HepG2 (cell line): ENCODE measurements at regions not wholly inside any gene's neighbourhood (a gene's known extent, or its start where the extent isn't known, plus 50 kb on each side); places are given as distances from the start of the nearest gene placed in this dataset.

Experiments used
- ATF7-NPFF ChIP-seq: sonication (generic); formaldehyde crosslinking; IDR thresholded peaks from 2 replicates; pipeline ENCODE4 v1.8.1; 2023; ENCODE audit warnings: mild to moderate bottlenecking, low read depth, missing genetic modification reagents, moderate library complexity
- ELF4 ChIP-seq: sonication (generic); formaldehyde crosslinking; IDR thresholded peaks from 2 replicates; pipeline ENCODE4 v1.5.0; 2020; ENCODE audit warnings: missing genetic modification reagents, mild to moderate bottlenecking, moderate library complexity, borderline replicate concordance
- GABPA ChIP-seq, 2 experiments: IDR thresholded peaks; 2 replicates each; pipeline ENCODE4 v1.6.1; 2011 to 2016; ENCODE audit warnings: low read depth in 2 of 2, low read length in 1 of 2, missing biosample characterization in 1 of 2, missing genetic modification characterization in 1 of 2
- NFYB ChIP-seq: sonication (generic); formaldehyde crosslinking; IDR thresholded peaks from 2 replicates; pipeline ENCODE4 v1.4.0; 2020; ENCODE audit warnings: missing genetic modification reagents
- POLR2A ChIP-seq, 2 experiments: IDR thresholded peaks; 2 replicates each; pipeline ENCODE4 v1.6.1; 2011; ENCODE audit warnings: low read depth in 2 of 2, low read length in 2 of 2, mild to moderate bottlenecking in 1 of 2, moderate library complexity in 1 of 2; ENCODE audit not compliant: insufficient read depth in 1 of 2
- SMC3 ChIP-seq: IDR thresholded peaks from 2 replicates; pipeline ENCODE4 v1.6.1; 2011; ENCODE audit warnings: low read length, improper control_type of control experiment
- TCF7L2 ChIP-seq: IDR thresholded peaks from 2 replicates; pipeline ENCODE4 v1.6.1; 2011; ENCODE audit warnings: mild to moderate bottlenecking, low read depth, low read length, moderate library complexity
- TMF1 ChIP-seq: sonication (generic); formaldehyde crosslinking; IDR thresholded peaks from 2 replicates; pipeline ENCODE4 v1.8.1; 2022; ENCODE audit warnings: low read depth, missing genetic modification reagents
- ZFP41 ChIP-seq: sonication (generic); formaldehyde crosslinking; IDR thresholded peaks from 2 replicates; pipeline ENCODE4 v1.4.0; 2020; ENCODE audit warnings: mild to moderate bottlenecking, missing genetic modification reagents, borderline replicate concordance
- ZNF317 ChIP-seq: sonication (generic); formaldehyde crosslinking; IDR thresholded peaks from 2 replicates; pipeline ENCODE4 v1.5.0; 2020; ENCODE audit warnings: mild to moderate bottlenecking, missing genetic modification reagents
- ZNF558 ChIP-seq: sonication (generic); formaldehyde crosslinking; IDR thresholded peaks from 2 replicates; pipeline ENCODE4 v1.9.0; 2022; ENCODE audit warnings: mild to moderate bottlenecking, missing genetic modification reagents, borderline replicate concordance
- TF ChIP-seq, protein P1 (sequence below): sonication (generic); formaldehyde crosslinking; IDR thresholded peaks from 2 replicates; pipeline ENCODE4 v1.5.0; 2020; ENCODE audit warnings: mild to moderate bottlenecking, missing genetic modification reagents, moderate library complexity
- TF ChIP-seq, protein P2 (sequence below): IDR thresholded peaks from 2 replicates; pipeline ENCODE4 v1.6.1; 2016; ENCODE audit warnings: low read depth, missing genetic modification reagents, missing compliant biosample characterization
- TF ChIP-seq, protein P3 (sequence below), 2 experiments: fragments of 450-650 bp in 1 of 2; sonication (generic) in 1 of 2; formaldehyde crosslinking in 1 of 2; IDR thresholded peaks; 2 replicates each; pipeline versions ENCODE4 v1.6.1 to v1.8.0; 2016 to 2022; ENCODE audit warnings: antibody characterized with exemption in 1 of 2, mild to moderate bottlenecking in 1 of 2, missing genetic modification reagents in 1 of 2

DNA sequence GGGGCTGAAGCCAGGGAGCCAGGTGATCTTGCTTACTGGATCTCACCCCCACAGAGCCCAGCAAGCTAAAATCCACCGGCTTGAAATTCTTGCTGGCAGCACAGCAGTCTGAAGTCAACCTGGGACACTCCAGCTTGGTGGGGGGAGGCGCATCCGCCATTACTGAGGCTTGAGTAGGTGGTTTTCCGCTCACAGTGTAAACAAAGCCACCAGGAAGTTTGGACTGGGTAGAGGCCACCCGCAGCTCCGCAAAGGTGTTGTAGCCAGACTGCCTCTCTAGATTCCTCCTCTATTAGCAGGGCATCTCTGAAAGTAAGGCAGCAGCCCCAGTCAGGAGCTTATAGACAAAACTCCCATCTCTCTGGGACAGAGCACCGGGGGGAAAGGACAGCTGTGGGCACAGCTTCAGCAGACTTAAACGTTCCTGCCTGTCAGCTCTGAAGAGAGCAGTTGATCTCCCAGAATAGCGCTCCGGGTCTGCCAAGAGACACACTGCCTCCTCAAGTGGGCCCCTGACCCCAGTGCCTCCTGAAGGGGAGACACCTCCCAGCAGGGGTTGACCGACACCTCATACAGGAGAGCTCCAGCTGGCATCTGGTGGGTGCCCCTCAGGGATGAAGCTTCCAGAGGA is 206.3 kb upstream of the KHDRBS2 start:
- no peak for TF ChIP-seq ATF7-NPFF (CRISPR knock-in tag)
- TF ChIP-seq TCF7L2 = no peak
- TF ChIP-seq ZNF558 (CRISPR knock-in tag) = no peak
- TF ChIP-seq POLR2A (IDR thresholded peaks at IDR 0.05; ENCODE audit: insufficient read depth in 1 of 2, low read depth in 2 of 2, low read length in 2 of 2) = no peak
- TF ChIP-seq GABPA (IDR thresholded peaks at IDR 0.05; ENCODE audit: low read depth, low read length) = no peak
- no peak for TF ChIP-seq GABPA (CRISPR knock-in tag; IDR thresholded peaks at IDR 0.05; ENCODE audit: low read depth)
- TF ChIP-seq, protein P1, sequence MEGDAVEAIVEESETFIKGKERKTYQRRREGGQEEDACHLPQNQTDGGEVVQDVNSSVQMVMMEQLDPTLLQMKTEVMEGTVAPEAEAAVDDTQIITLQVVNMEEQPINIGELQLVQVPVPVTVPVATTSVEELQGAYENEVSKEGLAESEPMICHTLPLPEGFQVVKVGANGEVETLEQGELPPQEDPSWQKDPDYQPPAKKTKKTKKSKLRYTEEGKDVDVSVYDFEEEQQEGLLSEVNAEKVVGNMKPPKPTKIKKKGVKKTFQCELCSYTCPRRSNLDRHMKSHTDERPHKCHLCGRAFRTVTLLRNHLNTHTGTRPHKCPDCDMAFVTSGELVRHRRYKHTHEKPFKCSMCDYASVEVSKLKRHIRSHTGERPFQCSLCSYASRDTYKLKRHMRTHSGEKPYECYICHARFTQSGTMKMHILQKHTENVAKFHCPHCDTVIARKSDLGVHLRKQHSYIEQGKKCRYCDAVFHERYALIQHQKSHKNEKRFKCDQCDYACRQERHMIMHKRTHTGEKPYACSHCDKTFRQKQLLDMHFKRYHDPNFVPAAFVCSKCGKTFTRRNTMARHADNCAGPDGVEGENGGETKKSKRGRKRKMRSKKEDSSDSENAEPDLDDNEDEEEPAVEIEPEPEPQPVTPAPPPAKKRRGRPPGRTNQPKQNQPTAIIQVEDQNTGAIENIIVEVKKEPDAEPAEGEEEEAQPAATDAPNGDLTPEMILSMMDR (CRISPR knock-in tag) = no peak
- TF ChIP-seq ZNF317 (CRISPR knock-in tag) = no peak
- TF ChIP-seq, protein P2, sequence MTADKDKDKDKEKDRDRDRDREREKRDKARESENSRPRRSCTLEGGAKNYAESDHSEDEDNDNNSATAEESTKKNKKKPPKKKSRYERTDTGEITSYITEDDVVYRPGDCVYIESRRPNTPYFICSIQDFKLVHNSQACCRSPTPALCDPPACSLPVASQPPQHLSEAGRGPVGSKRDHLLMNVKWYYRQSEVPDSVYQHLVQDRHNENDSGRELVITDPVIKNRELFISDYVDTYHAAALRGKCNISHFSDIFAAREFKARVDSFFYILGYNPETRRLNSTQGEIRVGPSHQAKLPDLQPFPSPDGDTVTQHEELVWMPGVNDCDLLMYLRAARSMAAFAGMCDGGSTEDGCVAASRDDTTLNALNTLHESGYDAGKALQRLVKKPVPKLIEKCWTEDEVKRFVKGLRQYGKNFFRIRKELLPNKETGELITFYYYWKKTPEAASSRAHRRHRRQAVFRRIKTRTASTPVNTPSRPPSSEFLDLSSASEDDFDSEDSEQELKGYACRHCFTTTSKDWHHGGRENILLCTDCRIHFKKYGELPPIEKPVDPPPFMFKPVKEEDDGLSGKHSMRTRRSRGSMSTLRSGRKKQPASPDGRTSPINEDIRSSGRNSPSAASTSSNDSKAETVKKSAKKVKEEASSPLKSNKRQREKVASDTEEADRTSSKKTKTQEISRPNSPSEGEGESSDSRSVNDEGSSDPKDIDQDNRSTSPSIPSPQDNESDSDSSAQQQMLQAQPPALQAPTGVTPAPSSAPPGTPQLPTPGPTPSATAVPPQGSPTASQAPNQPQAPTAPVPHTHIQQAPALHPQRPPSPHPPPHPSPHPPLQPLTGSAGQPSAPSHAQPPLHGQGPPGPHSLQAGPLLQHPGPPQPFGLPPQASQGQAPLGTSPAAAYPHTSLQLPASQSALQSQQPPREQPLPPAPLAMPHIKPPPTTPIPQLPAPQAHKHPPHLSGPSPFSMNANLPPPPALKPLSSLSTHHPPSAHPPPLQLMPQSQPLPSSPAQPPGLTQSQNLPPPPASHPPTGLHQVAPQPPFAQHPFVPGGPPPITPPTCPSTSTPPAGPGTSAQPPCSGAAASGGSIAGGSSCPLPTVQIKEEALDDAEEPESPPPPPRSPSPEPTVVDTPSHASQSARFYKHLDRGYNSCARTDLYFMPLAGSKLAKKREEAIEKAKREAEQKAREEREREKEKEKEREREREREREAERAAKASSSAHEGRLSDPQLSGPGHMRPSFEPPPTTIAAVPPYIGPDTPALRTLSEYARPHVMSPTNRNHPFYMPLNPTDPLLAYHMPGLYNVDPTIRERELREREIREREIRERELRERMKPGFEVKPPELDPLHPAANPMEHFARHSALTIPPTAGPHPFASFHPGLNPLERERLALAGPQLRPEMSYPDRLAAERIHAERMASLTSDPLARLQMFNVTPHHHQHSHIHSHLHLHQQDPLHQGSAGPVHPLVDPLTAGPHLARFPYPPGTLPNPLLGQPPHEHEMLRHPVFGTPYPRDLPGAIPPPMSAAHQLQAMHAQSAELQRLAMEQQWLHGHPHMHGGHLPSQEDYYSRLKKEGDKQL (CRISPR knock-in tag) = no peak
- TF ChIP-seq, protein P3, sequence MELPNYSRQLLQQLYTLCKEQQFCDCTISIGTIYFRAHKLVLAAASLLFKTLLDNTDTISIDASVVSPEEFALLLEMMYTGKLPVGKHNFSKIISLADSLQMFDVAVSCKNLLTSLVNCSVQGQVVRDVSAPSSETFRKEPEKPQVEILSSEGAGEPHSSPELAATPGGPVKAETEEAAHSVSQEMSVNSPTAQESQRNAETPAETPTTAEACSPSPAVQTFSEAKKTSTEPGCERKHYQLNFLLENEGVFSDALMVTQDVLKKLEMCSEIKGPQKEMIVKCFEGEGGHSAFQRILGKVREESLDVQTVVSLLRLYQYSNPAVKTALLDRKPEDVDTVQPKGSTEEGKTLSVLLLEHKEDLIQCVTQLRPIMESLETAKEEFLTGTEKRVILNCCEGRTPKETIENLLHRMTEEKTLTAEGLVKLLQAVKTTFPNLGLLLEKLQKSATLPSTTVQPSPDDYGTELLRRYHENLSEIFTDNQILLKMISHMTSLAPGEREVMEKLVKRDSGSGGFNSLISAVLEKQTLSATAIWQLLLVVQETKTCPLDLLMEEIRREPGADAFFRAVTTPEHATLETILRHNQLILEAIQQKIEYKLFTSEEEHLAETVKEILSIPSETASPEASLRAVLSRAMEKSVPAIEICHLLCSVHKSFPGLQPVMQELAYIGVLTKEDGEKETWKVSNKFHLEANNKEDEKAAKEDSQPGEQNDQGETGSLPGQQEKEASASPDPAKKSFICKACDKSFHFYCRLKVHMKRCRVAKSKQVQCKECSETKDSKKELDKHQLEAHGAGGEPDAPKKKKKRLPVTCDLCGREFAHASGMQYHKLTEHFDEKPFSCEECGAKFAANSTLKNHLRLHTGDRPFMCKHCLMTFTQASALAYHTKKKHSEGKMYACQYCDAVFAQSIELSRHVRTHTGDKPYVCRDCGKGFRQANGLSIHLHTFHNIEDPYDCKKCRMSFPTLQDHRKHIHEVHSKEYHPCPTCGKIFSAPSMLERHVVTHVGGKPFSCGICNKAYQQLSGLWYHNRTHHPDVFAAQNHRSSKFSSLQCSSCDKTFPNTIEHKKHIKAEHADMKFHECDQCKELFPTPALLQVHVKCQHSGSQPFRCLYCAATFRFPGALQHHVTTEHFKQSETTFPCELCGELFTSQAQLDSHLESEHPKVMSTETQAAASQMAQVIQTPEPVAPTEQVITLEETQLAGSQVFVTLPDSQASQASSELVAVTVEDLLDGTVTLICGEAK (IDR thresholded peaks at IDR 0.05) = no peak
- TF ChIP-seq, protein P3 (CRISPR knock-in tag; IDR thresholded peaks at IDR 0.05) = no peak
- no peak for TF ChIP-seq TMF1 (CRISPR knock-in tag)
- TF ChIP-seq NFYB (CRISPR knock-in tag) = no peak
- no peak for TF ChIP-seq ELF4 (CRISPR knock-in tag)
- no peak for TF ChIP-seq SMC3
- no peak for TF ChIP-seq ZFP41
